GM12878 (cell line): ENCODE measurements at regions not wholly inside any gene's neighbourhood (a gene's known extent, or its start where the extent isn't known, plus 50 kb on each side); places are given as distances from the start of the nearest gene placed in this dataset.

Experiments used
- ATAC-seq: fragments of 200-7000 bp; cut with Tn5 transposase; 3 replicates; pipeline ENCODE4 v1.9.1; 2020; ENCODE audit warnings: mild to moderate bottlenecking, moderate library complexity
- BruUV-seq: library from RNA; stranded (reverse); fragments of 400-500 nt; replicated peaks from 2 replicates; lab custom pipeline; 2021; lab: Mats Ljungman, UMichigan
- CTCF ChIA-PET: fragments of 300-600 bp; sonication (Branson Sonifier 250); formaldehyde crosslinking; extraction: SDS; loops from one replicate; lab custom pipeline; 2021; ENCODE audit warnings: inconsistent platforms; lab: Yijun Ruan, JAX
- POLR2A ChIA-PET: fragments of 350-600 bp; formaldehyde crosslinking; extraction: SDS; loops from one replicate; lab custom pipeline; 2021; ENCODE audit warnings: inconsistent platforms; lab: Charles Lee
- RAD21 ChIA-PET: fragments of 300-600 bp; sonication (Branson Sonifier 250); formaldehyde crosslinking; loops from one replicate; lab custom pipeline; 2023; ENCODE audit warnings: antibody characterized with exemption; ENCODE audit not compliant: unreplicated experiment; lab: Charles Lee
- SMC1A ChIA-PET: fragments of 300-600 bp; sonication (Branson Sonifier 250); formaldehyde crosslinking; loops from one replicate; lab custom pipeline; 2023; ENCODE audit not compliant: unreplicated experiment, uncharacterized antibody; lab: Charles Lee
- DNase-seq: peaks from one replicate; pipeline ENCODE4 v3.0.0-alpha.2; 2011; ENCODE audit warnings: low read depth, low spot score
- FAIRE-seq: peaks from 3 replicates; lab custom pipeline; 2011; peaks lifted over from hg19 to GRCh38; lab: Jason Lieb, UNC
- H2AFZ ChIP-seq: 2 replicates; pipeline ENCODE4 v1.6.0; 2011; ENCODE audit warnings: low read depth, low read length, control low read depth; ENCODE audit not compliant: control insufficient read depth
- H3K27ac ChIP-seq: 2 replicates; pipeline ENCODE4 v1.5.1; 2011; ENCODE audit warnings: control low read depth; ENCODE audit not compliant: control insufficient read depth, insufficient read depth
- H3K27me3 ChIP-seq, 2 experiments: replicated peaks in 1 of 2; 2 replicates each; pipeline versions ENCODE4 v1.6.0 to v1.6.1; 2011; ENCODE audit warnings: low read length in 1 of 2; ENCODE audit not compliant: control insufficient read depth in 2 of 2, insufficient read depth in 2 of 2
- H3K36me3 ChIP-seq, 2 experiments: 2 replicates each; pipeline ENCODE4 v1.5.1; 2011; ENCODE audit warnings: low read length in 1 of 2; ENCODE audit not compliant: control insufficient read depth in 2 of 2, insufficient read depth in 2 of 2
- H3K4me1 ChIP-seq: 2 replicates; pipeline ENCODE4 v1.6.1; 2011; ENCODE audit warnings: mild to moderate bottlenecking, low read length, moderate library complexity, mixed read lengths; ENCODE audit not compliant: control insufficient read depth, insufficient read depth
- H3K4me2 ChIP-seq: 2 replicates; pipeline ENCODE4 v1.6.0; 2011; ENCODE audit warnings: control low read depth; ENCODE audit not compliant: control insufficient read depth, insufficient read depth
- H3K4me3 ChIP-seq: fragments of 200-600 bp; sonication (generic); 2 replicates; pipeline ENCODE4 v1.5.1; 2016
- H3K79me2 ChIP-seq: 2 replicates; pipeline ENCODE4 v1.6.0; 2011; ENCODE audit warnings: low read length; ENCODE audit not compliant: control insufficient read depth, insufficient read depth
- H3K9ac ChIP-seq: 2 replicates; pipeline ENCODE4 v1.8.0; 2011; ENCODE audit warnings: low read length, control low read depth, mixed read lengths; ENCODE audit not compliant: control insufficient read depth, insufficient read depth
- H3K9me3 ChIP-seq: replicated peaks from 3 replicates; pipeline ENCODE4 v1.5.1; 2011; ENCODE audit warnings: mild to moderate bottlenecking, low read length; ENCODE audit not compliant: control insufficient read depth, insufficient read depth
- H4K20me1 ChIP-seq: 2 replicates; pipeline ENCODE4 v1.6.0; 2011; ENCODE audit not compliant: control insufficient read depth, insufficient read depth
- CHD1 ChIP-seq: IDR thresholded peaks from 2 replicates; pipeline ENCODE4 v1.6.1; 2012; ENCODE audit warnings: low read depth, low read length, improper control_type of control experiment
- DPF2 ChIP-seq: fragments of 450-650 bp; IDR thresholded peaks from 2 replicates; pipeline ENCODE4 v1.6.1; 2017; ENCODE audit warnings: mild to moderate bottlenecking
- JUNB ChIP-seq: IDR thresholded peaks from 2 replicates; pipeline ENCODE4 v1.6.1; 2016; ENCODE audit warnings: antibody characterized with exemption, mild to moderate bottlenecking
- JUND ChIP-seq: IDR thresholded peaks from 2 replicates; pipeline ENCODE4 v1.6.1; 2012; ENCODE audit warnings: low read depth, mild to moderate bottlenecking, low read length, improper control_type of control experiment, moderate library complexity
- NBN ChIP-seq: fragments of 450-650 bp; IDR thresholded peaks from 2 replicates; pipeline ENCODE4 v1.6.1; 2016
- PAX5 ChIP-seq: IDR thresholded peaks from 2 replicates; pipeline ENCODE4 v1.6.1; 2011; ENCODE audit warnings: low read depth, low read length, borderline replicate concordance
- POLR2A ChIP-seq: IDR thresholded peaks from 2 replicates; pipeline ENCODE4 v1.6.1; 2011; ENCODE audit warnings: low read depth, mild to moderate bottlenecking, low read length
- POU2F2 ChIP-seq: IDR thresholded peaks from 3 replicates; pipeline ENCODE4 v1.6.1; 2011; ENCODE audit warnings: low read depth, mild to moderate bottlenecking, low read length, borderline replicate concordance
- RAD51 ChIP-seq: fragments of 450-650 bp; IDR thresholded peaks from 2 replicates; pipeline ENCODE4 v1.6.1; 2016; ENCODE audit warnings: moderate library complexity, mild to moderate bottlenecking, inconsistent platforms
- RBBP5 ChIP-seq: fragments of 200-600 bp; sonication (generic); conservative IDR thresholded peaks from 2 replicates; pipeline ENCODE4 v1.6.1; 2016
- RFX5 ChIP-seq: IDR thresholded peaks from 2 replicates; pipeline ENCODE4 v1.6.1; 2011; ENCODE audit warnings: low read depth, low read length, improper control_type of control experiment
- SP1 ChIP-seq: IDR thresholded peaks from one replicate; pipeline ENCODE4 v1.6.1; 2011; ENCODE audit warnings: low read depth, low read length
- SREBF2 ChIP-seq: IDR thresholded peaks from 2 replicates; pipeline ENCODE4 v1.6.1; 2012; ENCODE audit warnings: mild to moderate bottlenecking, low read length
- SRF ChIP-seq, 2 experiments: IDR thresholded peaks; 2 replicates each; pipeline ENCODE4 v1.6.1; 2011; ENCODE audit warnings: low read depth in 2 of 2, low read length in 2 of 2, mild to moderate bottlenecking in 1 of 2, moderate library complexity in 1 of 2
- TCF3 ChIP-seq: IDR thresholded peaks from 2 replicates; pipeline ENCODE4 v1.6.1; 2012; ENCODE audit warnings: low read depth, mild to moderate bottlenecking, low read length, borderline replicate concordance; ENCODE audit not compliant: insufficient read depth
- WGBS: methylation state at CpG from one replicate; pipeline ENCODE4 v1.1.6; 2016; ENCODE audit warnings: low lambda C conversion rate; ENCODE audit not compliant: insufficient replicate concordance, insufficient coverage; ENCODE audit errors: missing lambda C conversion rate; 5-methylcytosine and 5-hydroxymethylcytosine counted together
- in situ Hi-C: fragments of 300-500 bp; cut with MboI; formaldehyde crosslinking; loops from 9 replicates; pipeline ENCODE4 v1.14.3; 2018; ENCODE audit warnings: mixed read lengths
- intact Hi-C: fragments of 100-400 bp; cut with micrococcal nuclease; formaldehyde crosslinking; loops from one replicate; pipeline ENCODE4 v1.14.2; 2022; ENCODE audit not compliant: unreplicated experiment
- TF ChIP-seq, protein P1 (sequence below): fragments of 450-650 bp; IDR thresholded peaks from 2 replicates; pipeline ENCODE4 v1.6.1; 2017; ENCODE audit warnings: mild to moderate bottlenecking, low read depth, inconsistent platforms; ENCODE audit not compliant: poor library complexity, severe bottlenecking

DNA sequence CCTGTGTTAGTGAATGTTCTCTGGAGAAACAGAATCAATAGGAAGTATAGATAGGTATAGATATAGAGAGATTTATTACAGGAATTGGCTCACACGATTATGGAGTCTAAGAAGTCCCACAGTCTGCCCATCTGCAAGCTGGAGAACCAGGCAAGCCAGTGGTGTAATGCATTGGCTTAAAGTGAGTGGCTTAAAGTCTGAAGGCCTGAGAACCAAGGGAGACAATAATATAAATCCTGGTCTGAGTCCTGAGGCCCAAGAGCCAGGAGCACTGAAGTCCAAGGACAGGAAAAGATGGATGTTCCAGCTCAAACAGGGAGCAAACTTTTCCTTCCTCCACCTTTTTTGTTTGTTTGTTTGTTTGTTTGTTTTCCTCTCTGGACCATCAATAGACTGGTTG, 131.2 kb upstream of the LRFN2 start:
- Histone ChIP-seq H2AFZ (no peak overlapping the region), H3K36me3 (no peaks in the 10 kb centered on the region), H4K20me1 (no peaks in the 10 kb centered on the region), H3K4me1 (peaks cover 19% of the 10 kb centered on the region), H3K79me2 (no peaks in the 10 kb centered on the region), H3K27ac (no peak overlapping the region), H3K9me3 (no peaks in the 10 kb centered on the region), H3K4me3 (no peak overlapping the region), H3K4me2 (no peak overlapping the region), H3K27me3 (no peaks in the 10 kb centered on the region; a peak in 2 of 4 replicates), H3K9ac (no peak overlapping the region)
- BruUV-seq, result no TSS peak
- ATAC-seq, result no peak
- 21% methylated on average over 1 of the region's 1 CpG for WGBS
- no peak for TF ChIP-seq POLR2A
- TF ChIP-seq RBBP5, result no peak
- no peak for TF ChIP-seq CHD1
- no peak for TF ChIP-seq DPF2
- TF ChIP-seq SP1, result no peak
- TF ChIP-seq RFX5, result no peak
- TF ChIP-seq NBN, result no peak
- TF ChIP-seq PAX5, result no peak
- no peak for TF ChIP-seq JUNB
- TF ChIP-seq SREBF2, result no peak
- no peak for TF ChIP-seq POU2F2
- TF ChIP-seq TCF3, result no peak
- TF ChIP-seq, protein P1, sequence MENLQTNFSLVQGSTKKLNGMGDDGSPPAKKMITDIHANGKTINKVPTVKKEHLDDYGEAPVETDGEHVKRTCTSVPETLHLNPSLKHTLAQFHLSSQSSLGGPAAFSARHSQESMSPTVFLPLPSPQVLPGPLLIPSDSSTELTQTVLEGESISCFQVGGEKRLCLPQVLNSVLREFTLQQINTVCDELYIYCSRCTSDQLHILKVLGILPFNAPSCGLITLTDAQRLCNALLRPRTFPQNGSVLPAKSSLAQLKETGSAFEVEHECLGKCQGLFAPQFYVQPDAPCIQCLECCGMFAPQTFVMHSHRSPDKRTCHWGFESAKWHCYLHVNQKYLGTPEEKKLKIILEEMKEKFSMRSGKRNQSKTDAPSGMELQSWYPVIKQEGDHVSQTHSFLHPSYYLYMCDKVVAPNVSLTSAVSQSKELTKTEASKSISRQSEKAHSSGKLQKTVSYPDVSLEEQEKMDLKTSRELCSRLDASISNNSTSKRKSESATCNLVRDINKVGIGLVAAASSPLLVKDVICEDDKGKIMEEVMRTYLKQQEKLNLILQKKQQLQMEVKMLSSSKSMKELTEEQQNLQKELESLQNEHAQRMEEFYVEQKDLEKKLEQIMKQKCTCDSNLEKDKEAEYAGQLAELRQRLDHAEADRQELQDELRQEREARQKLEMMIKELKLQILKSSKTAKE, result no peak
- no peak for TF ChIP-seq RAD51
- no peak for TF ChIP-seq SRF (IDR thresholded peaks at IDR 0.05; ENCODE audit: low read depth in 2 of 2, low read length in 2 of 2)
- TF ChIP-seq JUND, result no peak
- in situ Hi-C loops, result no loop called here
- ChIA-PET CTCF (no interaction called here), RAD21 (no interaction called here), SMC1A (no interaction called here), POLR2A (no interaction called here)
- intact Hi-C loops, result no loop called here
- no peak for FAIRE-seq
- DNase-seq, result no peak
